Fibroblast of lung (primary cell): ENCODE measurements at regions not wholly inside any gene's neighbourhood (a gene's known extent, or its start where the extent isn't known, plus 50 kb on each side); places are given as distances from the start of the nearest gene placed in this dataset.
"Not testable (repeated sequence)": the region's sequence is repeated elsewhere in the genome, so short reads cannot be mapped to it uniquely, and the experiment has no call there.

Experiments used
- DNase-seq, 2 donors: peaks; one replicate each; pipeline versions ENCODE4 v3.0.0 to v3.0.0-alpha.2; 2010; ENCODE audit warnings: low read depth in 2 of 2
- H2AFZ ChIP-seq: 2 replicates; pipeline ENCODE4 v1.5.1; 2012; ENCODE audit warnings: low read length, control low read depth, inconsistent platforms
- H3K27ac ChIP-seq: 2 replicates; pipeline ENCODE4 v1.5.1; 2011; ENCODE audit warnings: low read length, control low read depth; ENCODE audit not compliant: insufficient read depth
- H3K27me3 ChIP-seq: 2 replicates; pipeline ENCODE4 v1.5.1; 2011; ENCODE audit warnings: mild to moderate bottlenecking, low read length; ENCODE audit not compliant: control insufficient read depth, insufficient read depth
- H3K36me3 ChIP-seq: 2 replicates; pipeline ENCODE4 v1.5.1; 2011; ENCODE audit warnings: low read length; ENCODE audit not compliant: control insufficient read depth, insufficient read depth
- H3K4me1 ChIP-seq: 2 replicates; pipeline ENCODE4 v1.5.1; 2011; ENCODE audit warnings: low read length; ENCODE audit not compliant: control insufficient read depth, insufficient read depth; ENCODE audit errors: extremely low read depth
- H3K4me2 ChIP-seq: 2 replicates; pipeline ENCODE4 v1.5.1; 2011; ENCODE audit warnings: low read length, control low read depth; ENCODE audit not compliant: insufficient read depth; ENCODE audit errors: extremely low read depth
- H3K4me3 ChIP-seq, 4 experiments: fragments of 200-600 bp in 1 of 4; sonication (generic) in 1 of 4; replicated peaks in 1 of 4; 2 replicates each; pipeline ENCODE4 v1.5.1; 2011 to 2016; ENCODE audit warnings: low read length in 4 of 4, low read depth in 3 of 4, mild to moderate bottlenecking in 3 of 4, control low read depth in 2 of 4, inconsistent platforms in 1 of 4, mixed read lengths in 1 of 4; ENCODE audit not compliant: insufficient read depth in 1 of 4; ENCODE audit errors: control extremely low read depth in 1 of 4
- H3K79me2 ChIP-seq: 2 replicates; pipeline ENCODE4 v1.5.1; 2012; ENCODE audit warnings: mild to moderate bottlenecking, low read length, inconsistent platforms; ENCODE audit not compliant: control insufficient read depth, insufficient read depth
- H3K9ac ChIP-seq: 2 replicates; pipeline ENCODE4 v1.5.1; 2011; ENCODE audit warnings: mild to moderate bottlenecking, low read length, control low read depth; ENCODE audit not compliant: insufficient read depth
- H3K9me3 ChIP-seq: 2 replicates; pipeline ENCODE4 v1.5.1; 2012; ENCODE audit warnings: low read depth, low read length; ENCODE audit not compliant: control insufficient read depth, insufficient read depth
- H4K20me1 ChIP-seq: 2 replicates; pipeline ENCODE4 v1.5.1; 2011; ENCODE audit warnings: low read length; ENCODE audit not compliant: control insufficient read depth, insufficient read depth; ENCODE audit errors: extremely low read depth
- EZH2 ChIP-seq: IDR thresholded peaks from 2 replicates; pipeline ENCODE4 v1.5.1; 2012; ENCODE audit warnings: low read length, control low read depth, mild to moderate bottlenecking; ENCODE audit errors: missing control alignments
- TF ChIP-seq, protein P1 (sequence below), 2 donors: IDR thresholded peaks in 1 of 2; conservative IDR thresholded peaks in 1 of 2; 1 replicate in 1 of 2; 2 replicates in 1 of 2; pipeline ENCODE4 v1.5.1; 2011 to 2012; ENCODE audit warnings: low read length in 2 of 2, control low read depth in 1 of 2, inconsistent platforms in 1 of 2, low read depth in 1 of 2, mild to moderate bottlenecking in 1 of 2

- H3K9me3 ChIP-seq = no peaks in the 10 kb centered on the region
- no peak overlapping the region for H2AFZ ChIP-seq
- no peaks in the 10 kb centered on the region for H3K27me3 ChIP-seq
- H3K79me2 ChIP-seq = no peaks in the 10 kb centered on the region
- no peak for TF ChIP-seq EZH2
- TF ChIP-seq, protein P1, sequence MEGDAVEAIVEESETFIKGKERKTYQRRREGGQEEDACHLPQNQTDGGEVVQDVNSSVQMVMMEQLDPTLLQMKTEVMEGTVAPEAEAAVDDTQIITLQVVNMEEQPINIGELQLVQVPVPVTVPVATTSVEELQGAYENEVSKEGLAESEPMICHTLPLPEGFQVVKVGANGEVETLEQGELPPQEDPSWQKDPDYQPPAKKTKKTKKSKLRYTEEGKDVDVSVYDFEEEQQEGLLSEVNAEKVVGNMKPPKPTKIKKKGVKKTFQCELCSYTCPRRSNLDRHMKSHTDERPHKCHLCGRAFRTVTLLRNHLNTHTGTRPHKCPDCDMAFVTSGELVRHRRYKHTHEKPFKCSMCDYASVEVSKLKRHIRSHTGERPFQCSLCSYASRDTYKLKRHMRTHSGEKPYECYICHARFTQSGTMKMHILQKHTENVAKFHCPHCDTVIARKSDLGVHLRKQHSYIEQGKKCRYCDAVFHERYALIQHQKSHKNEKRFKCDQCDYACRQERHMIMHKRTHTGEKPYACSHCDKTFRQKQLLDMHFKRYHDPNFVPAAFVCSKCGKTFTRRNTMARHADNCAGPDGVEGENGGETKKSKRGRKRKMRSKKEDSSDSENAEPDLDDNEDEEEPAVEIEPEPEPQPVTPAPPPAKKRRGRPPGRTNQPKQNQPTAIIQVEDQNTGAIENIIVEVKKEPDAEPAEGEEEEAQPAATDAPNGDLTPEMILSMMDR (conservative IDR thresholded peaks at IDR 0.05 in 1 of 2, IDR thresholded peaks at IDR 0.05 in 1 of 2; ENCODE audit: low read depth in 1 of 2, low read length in 2 of 2) = no peak
- no peak overlapping the region for H3K9ac ChIP-seq
- no peaks in the 10 kb centered on the region for H3K4me1 ChIP-seq
- no peak overlapping the region for H3K4me3 ChIP-seq
- no peaks in the 10 kb centered on the region for H3K36me3 ChIP-seq
- no peaks in the 10 kb centered on the region for H4K20me1 ChIP-seq
- no peak overlapping the region for H3K27ac ChIP-seq
- H3K4me2 ChIP-seq = no peak overlapping the region
- DNase-seq = no peak
Observed at GRCh38 chr7:121681700-121682099, 191.3 kb upstream of the PTPRZ1 start.

DNA sequence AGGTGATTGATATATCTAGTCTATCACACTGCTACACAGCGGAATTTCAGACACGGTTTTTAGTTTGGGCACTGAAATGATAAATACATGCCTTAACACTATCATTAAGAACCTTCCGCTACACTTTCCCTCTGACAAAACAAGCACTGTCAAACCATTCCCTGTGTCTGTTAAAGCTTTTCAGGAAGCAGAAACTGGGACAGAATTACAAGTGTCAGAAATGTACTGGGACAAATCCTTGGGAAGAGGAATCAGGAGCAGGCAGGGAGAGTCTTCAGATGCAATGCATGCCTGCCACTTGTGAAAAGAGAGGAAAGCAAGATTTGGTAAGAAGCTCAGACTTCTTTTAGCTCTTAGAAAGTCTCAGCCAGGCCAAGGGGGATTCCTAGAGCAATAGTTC, 196.8 kb upstream of the PTPRZ1 start:
- Histone ChIP-seq H3K36me3 (no peaks in the 10 kb centered on the region), H3K27ac (no peak overlapping the region), H3K9me3 (no peaks in the 10 kb centered on the region), H3K27me3 (no peaks in the 10 kb centered on the region), H3K79me2 (no peaks in the 10 kb centered on the region), H3K9ac (no peak overlapping the region), H2AFZ (no peak overlapping the region), H3K4me1 (no peaks in the 10 kb centered on the region), H4K20me1 (no peaks in the 10 kb centered on the region), H3K4me3 (no peak overlapping the region), H3K4me2 (no peak overlapping the region)
- no peak for DNase-seq
- TF ChIP-seq, protein P1 (conservative IDR thresholded peaks at IDR 0.05 in 1 of 2, IDR thresholded peaks at IDR 0.05 in 1 of 2; ENCODE audit: low read depth in 1 of 2, low read length in 2 of 2) = no peak
- TF ChIP-seq EZH2 = no peak

DNA sequence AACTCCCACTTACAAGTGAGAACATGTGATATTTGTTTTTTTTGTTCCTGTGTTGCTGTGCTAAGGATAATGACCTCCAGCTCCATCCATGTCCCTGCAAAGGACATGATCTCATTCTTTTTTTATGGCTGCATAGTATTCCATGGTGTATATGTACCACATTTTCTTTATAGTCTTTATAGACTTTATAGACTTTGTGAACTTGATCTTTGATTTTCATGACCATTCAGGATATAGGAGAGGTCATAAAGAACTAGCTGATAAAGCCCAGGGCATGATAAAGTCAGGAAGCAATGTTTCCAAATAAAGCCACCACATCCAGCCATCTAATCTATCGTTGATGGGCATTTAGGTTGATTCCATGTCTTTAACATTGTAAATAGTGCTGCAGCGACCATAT, 198.5 kb upstream of the PTPRZ1 start:
- not testable (repeated sequence) for H3K4me1 ChIP-seq, H3K79me2 ChIP-seq, DNase-seq, H3K9me3 ChIP-seq, H4K20me1 ChIP-seq, H2AFZ ChIP-seq, H3K9ac ChIP-seq, H3K4me3 ChIP-seq, H3K27me3 ChIP-seq, H3K27ac ChIP-seq, H3K4me2 ChIP-seq, H3K36me3 ChIP-seq

GRCh38 chr7:121669144-121669543, 203.8 kb upstream of the PTPRZ1 start:
- no peak overlapping the region for H2AFZ ChIP-seq
- no peak for TF ChIP-seq EZH2
- TF ChIP-seq, protein P1 (conservative IDR thresholded peaks at IDR 0.05 in 1 of 2, IDR thresholded peaks at IDR 0.05 in 1 of 2; ENCODE audit: low read depth in 1 of 2, low read length in 2 of 2) = no peak
- no peak overlapping the region for H3K9ac ChIP-seq
- no peaks in the 10 kb centered on the region for H3K27me3 ChIP-seq
- no peaks in the 10 kb centered on the region for H3K9me3 ChIP-seq
- no peak overlapping the region for H3K4me3 ChIP-seq
- DNase-seq = no peak
- no peak overlapping the region for H3K4me2 ChIP-seq
- no peaks in the 10 kb centered on the region for H3K4me1 ChIP-seq
- H3K27ac ChIP-seq = no peak overlapping the region
- no peaks in the 10 kb centered on the region for H3K36me3 ChIP-seq
- no peaks in the 10 kb centered on the region for H4K20me1 ChIP-seq
- no peaks in the 10 kb centered on the region for H3K79me2 ChIP-seq
